ENCODE measurements at regions not wholly inside any gene's neighbourhood (a gene's known extent, or its start where the extent isn't known, plus 50 kb on each side); places are given as distances from the start of the nearest gene placed in this dataset.

DNA sequence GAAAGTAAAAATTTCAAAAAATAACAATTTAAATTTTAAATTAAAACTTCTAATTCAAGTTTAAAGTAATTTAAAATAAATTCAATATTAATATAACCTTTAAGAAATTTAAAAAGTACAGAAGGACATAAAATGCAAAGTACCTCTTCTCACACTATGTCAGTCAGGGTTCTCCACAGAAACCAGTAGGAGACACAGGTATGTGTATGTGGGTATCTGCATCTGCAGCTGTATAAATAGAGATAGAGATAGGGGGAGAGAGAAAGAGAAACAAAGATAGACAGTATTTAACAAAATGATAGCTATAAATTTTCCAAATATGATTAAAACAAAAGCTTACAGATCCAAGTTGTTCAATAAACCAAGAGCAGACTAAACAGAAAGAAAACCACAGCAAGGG, 190.8 kb downstream of the ERMARD start:
- H3K4me2 ChIP-seq (ENCODE audit: low read length): no peak overlapping the region
- H3K4me1 ChIP-seq: no peaks in the 10 kb centered on the region
- no peak overlapping the region for H3K9ac ChIP-seq
- H3K9me3 ChIP-seq (ENCODE audit: control insufficient read depth, low read length): no peaks in the 10 kb centered on the region
- no peak overlapping the region for H2AFZ ChIP-seq
- no peaks in the 10 kb centered on the region for H3K36me3 ChIP-seq (ENCODE audit: control insufficient read depth, insufficient read depth, low read length)
- H3K79me2 ChIP-seq: no peaks in the 10 kb centered on the region
- H3K4me3 ChIP-seq (ENCODE audit: low read depth, low read length): no peak overlapping the region
- H3K27ac ChIP-seq: no peak overlapping the region
- no peaks in the 10 kb centered on the region for H3K27me3 ChIP-seq (ENCODE audit: control insufficient read depth, insufficient read depth, low read length)
- TF ChIP-seq, protein P1, sequence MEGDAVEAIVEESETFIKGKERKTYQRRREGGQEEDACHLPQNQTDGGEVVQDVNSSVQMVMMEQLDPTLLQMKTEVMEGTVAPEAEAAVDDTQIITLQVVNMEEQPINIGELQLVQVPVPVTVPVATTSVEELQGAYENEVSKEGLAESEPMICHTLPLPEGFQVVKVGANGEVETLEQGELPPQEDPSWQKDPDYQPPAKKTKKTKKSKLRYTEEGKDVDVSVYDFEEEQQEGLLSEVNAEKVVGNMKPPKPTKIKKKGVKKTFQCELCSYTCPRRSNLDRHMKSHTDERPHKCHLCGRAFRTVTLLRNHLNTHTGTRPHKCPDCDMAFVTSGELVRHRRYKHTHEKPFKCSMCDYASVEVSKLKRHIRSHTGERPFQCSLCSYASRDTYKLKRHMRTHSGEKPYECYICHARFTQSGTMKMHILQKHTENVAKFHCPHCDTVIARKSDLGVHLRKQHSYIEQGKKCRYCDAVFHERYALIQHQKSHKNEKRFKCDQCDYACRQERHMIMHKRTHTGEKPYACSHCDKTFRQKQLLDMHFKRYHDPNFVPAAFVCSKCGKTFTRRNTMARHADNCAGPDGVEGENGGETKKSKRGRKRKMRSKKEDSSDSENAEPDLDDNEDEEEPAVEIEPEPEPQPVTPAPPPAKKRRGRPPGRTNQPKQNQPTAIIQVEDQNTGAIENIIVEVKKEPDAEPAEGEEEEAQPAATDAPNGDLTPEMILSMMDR (IDR thresholded peaks at IDR 0.05): no peak

- H3K9ac ChIP-seq: no peak overlapping the region
- H3K4me3 ChIP-seq (ENCODE audit: low read depth, low read length): no peak overlapping the region
- no peak overlapping the region for H3K27ac ChIP-seq
- no peak overlapping the region for H2AFZ ChIP-seq
- no peaks in the 10 kb centered on the region for H3K4me1 ChIP-seq
- H3K4me2 ChIP-seq (ENCODE audit: low read length): no peak overlapping the region
- H3K9me3 ChIP-seq (ENCODE audit: control insufficient read depth, low read length): no peaks in the 10 kb centered on the region
- H3K36me3 ChIP-seq (ENCODE audit: control insufficient read depth, insufficient read depth, low read length): no peaks in the 10 kb centered on the region
- H3K27me3 ChIP-seq (ENCODE audit: control insufficient read depth, insufficient read depth, low read length): no peaks in the 10 kb centered on the region
- H3K79me2 ChIP-seq: no peaks in the 10 kb centered on the region
- TF ChIP-seq, protein P1 (IDR thresholded peaks at IDR 0.05): no peak
Observed at GRCh38 chr6:169940481-169941271, 189.3 kb downstream of the ERMARD start.

GRCh38 chr6:169939554-169940164, 188.2 kb downstream of the ERMARD start:
- no peaks in the 10 kb centered on the region for H3K9me3 ChIP-seq (ENCODE audit: control insufficient read depth, low read length)
- H3K4me2 ChIP-seq (ENCODE audit: low read length): no peak overlapping the region
- no peak overlapping the region for H3K27ac ChIP-seq
- H3K9ac ChIP-seq: no peak overlapping the region
- no peaks in the 10 kb centered on the region for H3K27me3 ChIP-seq (ENCODE audit: control insufficient read depth, insufficient read depth, low read length)
- no peak overlapping the region for H3K4me3 ChIP-seq (ENCODE audit: low read depth, low read length)
- TF ChIP-seq, protein P1 (IDR thresholded peaks at IDR 0.05): no peak
- H3K79me2 ChIP-seq: no peaks in the 10 kb centered on the region
- H3K4me1 ChIP-seq: no peaks in the 10 kb centered on the region
- no peaks in the 10 kb centered on the region for H3K36me3 ChIP-seq (ENCODE audit: control insufficient read depth, insufficient read depth, low read length)
- H2AFZ ChIP-seq: no peak overlapping the region

DNA sequence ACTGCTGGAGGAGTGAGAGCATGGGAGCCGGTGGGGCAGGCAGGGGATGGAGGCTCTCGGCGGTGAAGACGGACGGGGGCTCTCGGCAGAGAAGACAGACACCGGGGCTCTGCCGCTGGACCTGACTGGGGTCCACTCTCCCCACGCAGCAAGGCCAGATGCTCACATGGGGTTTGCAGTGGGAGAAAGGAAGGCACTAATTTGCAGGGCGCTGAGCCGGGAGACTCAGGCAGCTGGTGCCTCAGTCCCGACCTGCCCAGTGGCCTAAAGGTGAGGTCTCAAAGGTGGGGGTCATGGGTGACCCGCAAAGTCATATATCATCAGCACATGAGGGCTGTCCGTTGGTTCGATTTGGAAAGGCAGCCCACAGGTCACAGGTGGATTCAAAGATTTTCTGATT, 187.3 kb downstream of the ERMARD start:
- Histone ChIP-seq H3K36me3 (ENCODE audit: control insufficient read depth, insufficient read depth, low read length) (no peaks in the 10 kb centered on the region), H3K27ac (no peak overlapping the region), H3K9ac (no peak overlapping the region), H3K4me1 (no peaks in the 10 kb centered on the region), H3K4me2 (ENCODE audit: low read length) (no peak overlapping the region), H3K79me2 (no peaks in the 10 kb centered on the region), H2AFZ (no peak overlapping the region), H3K9me3 (ENCODE audit: control insufficient read depth, low read length) (no peaks in the 10 kb centered on the region), H3K4me3 (ENCODE audit: low read depth, low read length) (no peak overlapping the region), H3K27me3 (ENCODE audit: control insufficient read depth, insufficient read depth, low read length) (no peaks in the 10 kb centered on the region)
- TF ChIP-seq, protein P1 (IDR thresholded peaks at IDR 0.05): no peak
